ENCODE measurements at regions not wholly inside any gene's neighbourhood (a gene's known extent, or its start where the extent isn't known, plus 50 kb on each side); places are given as distances from the start of the nearest gene placed in this dataset.

- H3K4me3 Mint-ChIP-seq = no peak overlapping the region
- CTCF ChIA-PET = no interaction called here
- H3K9me3 Mint-ChIP-seq = no peaks in the 10 kb centered on the region
- H3K27ac Mint-ChIP-seq = no peak overlapping the region
- POLR2A ChIA-PET = no interaction called here
- no peaks in the 10 kb centered on the region for H3K36me3 Mint-ChIP-seq (ENCODE audit: low read depth)
- no peaks in the 10 kb centered on the region for H3K27me3 Mint-ChIP-seq
- no peak for DNase-seq
- no peaks in the 10 kb centered on the region for H3K4me1 Mint-ChIP-seq
Observed at GRCh38 chr20:52346797-52347196, 155.2 kb upstream of the ZFP64 start.

- Mint-ChIP-seq H3K27me3 (no peaks in the 10 kb centered on the region), H3K9me3 (no peaks in the 10 kb centered on the region), H3K27ac (no peak overlapping the region), H3K36me3 (ENCODE audit: low read depth) (no peaks in the 10 kb centered on the region), H3K4me3 (no peak overlapping the region), H3K4me1 (no peaks in the 10 kb centered on the region)
- ChIA-PET POLR2A (no interaction called here), CTCF (no interaction called here)
- no peak for DNase-seq
Observed at GRCh38 chr20:52342913-52343312, 151.3 kb upstream of the ZFP64 start.

- Mint-ChIP-seq H3K36me3 (ENCODE audit: low read depth) (no peaks in the 10 kb centered on the region), H3K27ac (no peak overlapping the region), H3K27me3 (no peaks in the 10 kb centered on the region), H3K9me3 (peaks cover 3% of the 10 kb centered on the region), H3K4me1 (no peaks in the 10 kb centered on the region), H3K4me3 (no peak overlapping the region)
- POLR2A ChIA-PET = no interaction called here
- no peak for DNase-seq
- CTCF ChIA-PET = interaction anchor here (0.7 kb wide), 1 partner anchor 25 kb away, joined by 5 read pairs; no protein-coding TSS in a partner anchor
Observed at GRCh38 chr20:52340036-52340634, 148.6 kb upstream of the ZFP64 start.

- DNase-seq = no peak
- no peak overlapping the region for H3K27ac Mint-ChIP-seq
- ChIA-PET CTCF (no interaction called here), POLR2A (no interaction called here)
- H3K4me1 Mint-ChIP-seq = no peaks in the 10 kb centered on the region
- no peak overlapping the region for H3K4me3 Mint-ChIP-seq
- peaks cover 10% of the 10 kb centered on the region for H3K27me3 Mint-ChIP-seq
- H3K36me3 Mint-ChIP-seq (ENCODE audit: low read depth) = no peaks in the 10 kb centered on the region
- H3K9me3 Mint-ChIP-seq = peaks cover 12% of the 10 kb centered on the region
Observed at GRCh38 chr20:52332649-52333250, 141.2 kb upstream of the ZFP64 start.

- H3K4me1 Mint-ChIP-seq = no peaks in the 10 kb centered on the region
- ChIA-PET POLR2A (no interaction called here), CTCF (no interaction called here)
- H3K4me3 Mint-ChIP-seq = no peak overlapping the region
- DNase-seq = no peak
- H3K27me3 Mint-ChIP-seq = peaks cover 10% of the 10 kb centered on the region
- H3K36me3 Mint-ChIP-seq (ENCODE audit: low read depth) = no peaks in the 10 kb centered on the region
- H3K9me3 Mint-ChIP-seq = peaks cover 12% of the 10 kb centered on the region
- no peak overlapping the region for H3K27ac Mint-ChIP-seq
Observed at GRCh38 chr20:52332230-52332629, 140.7 kb upstream of the ZFP64 start.

GRCh38 chr20:52331655-52332054, 140.1 kb upstream of the ZFP64 start:
- H3K36me3 Mint-ChIP-seq (ENCODE audit: low read depth) = no peaks in the 10 kb centered on the region
- POLR2A ChIA-PET = no interaction called here
- CTCF ChIA-PET = no interaction called here
- no peak overlapping the region for H3K4me3 Mint-ChIP-seq
- H3K27ac Mint-ChIP-seq = no peak overlapping the region
- peaks cover 12% of the 10 kb centered on the region for H3K9me3 Mint-ChIP-seq
- no peaks in the 10 kb centered on the region for H3K4me1 Mint-ChIP-seq
- H3K27me3 Mint-ChIP-seq = peaks cover 10% of the 10 kb centered on the region
- DNase-seq = no peak

GRCh38 chr20:52321396-52321795, 129.8 kb upstream of the ZFP64 start:
- no peak for DNase-seq
- Mint-ChIP-seq H3K27me3 (no peaks in the 10 kb centered on the region), H3K9me3 (peaks cover 3% of the 10 kb centered on the region), H3K4me3 (no peak overlapping the region), H3K27ac (no peak overlapping the region), H3K36me3 (ENCODE audit: low read depth) (no peaks in the 10 kb centered on the region), H3K4me1 (peaks cover 2% of the 10 kb centered on the region)
- ChIA-PET CTCF (interaction anchor here (0.8 to 1.2 kb wide), 2 partner anchors 9 to 61 kb away, joined by 4 to 5 read pairs; no protein-coding TSS in a partner anchor), POLR2A (no interaction called here)

- Mint-ChIP-seq H3K27ac (no peak overlapping the region), H3K36me3 (ENCODE audit: low read depth) (no peaks in the 10 kb centered on the region), H3K9me3 (peaks cover 3% of the 10 kb centered on the region), H3K4me1 (peaks cover 4% of the 10 kb centered on the region), H3K27me3 (no peaks in the 10 kb centered on the region), H3K4me3 (no peak overlapping the region)
- CTCF ChIA-PET = no interaction called here
- no peak for DNase-seq
- POLR2A ChIA-PET = no interaction called here
Observed at GRCh38 chr20:52318651-52319050, 127.1 kb upstream of the ZFP64 start.

- Mint-ChIP-seq H3K36me3 (ENCODE audit: low read depth) (no peaks in the 10 kb centered on the region), H3K4me3 (no peak overlapping the region), H3K9me3 (no peaks in the 10 kb centered on the region), H3K27me3 (no peaks in the 10 kb centered on the region), H3K4me1 (peaks cover 14% of the 10 kb centered on the region), H3K27ac (no peak overlapping the region)
- no peak for DNase-seq
- POLR2A ChIA-PET = no interaction called here
- CTCF ChIA-PET = no interaction called here
Observed at GRCh38 chr20:52313341-52313963, 121.9 kb upstream of the ZFP64 start.

- peaks cover 18% of the 10 kb centered on the region for H3K4me1 Mint-ChIP-seq
- DNase-seq = peak; percentile 69
- no peaks in the 10 kb centered on the region for H3K36me3 Mint-ChIP-seq (ENCODE audit: low read depth)
- H3K4me3 Mint-ChIP-seq = no peak overlapping the region
- no peak overlapping the region for H3K27ac Mint-ChIP-seq
- H3K27me3 Mint-ChIP-seq = no peaks in the 10 kb centered on the region
- POLR2A ChIA-PET = interaction anchor here (0.5 kb wide), 1 partner anchor 558 kb away, joined by 8 read pairs; no protein-coding TSS in a partner anchor
- no peaks in the 10 kb centered on the region for H3K9me3 Mint-ChIP-seq
- CTCF ChIA-PET = interaction anchor here (0.5 to 1.8 kb wide), 7 partner anchors 9 to 132 kb away, joined by 3 to 6 read pairs (median 3); no protein-coding TSS in a partner anchor
Observed at GRCh38 chr20:52312132-52312729, 120.7 kb upstream of the ZFP64 start.

- H3K9me3 Mint-ChIP-seq = no peaks in the 10 kb centered on the region
Observed at GRCh38 chr20:52311209-52311794, 119.7 kb upstream of the ZFP64 start.

GRCh38 chr20:52309181-52309580, 117.6 kb upstream of the ZFP64 start:
- Mint-ChIP-seq H3K4me3 (no peak overlapping the region), H3K27me3 (no peaks in the 10 kb centered on the region), H3K9me3 (peaks cover 3% of the 10 kb centered on the region), H3K36me3 (ENCODE audit: low read depth) (no peaks in the 10 kb centered on the region), H3K4me1 (peaks cover 42% of the 10 kb centered on the region), H3K27ac (no peak overlapping the region)
- no peak for DNase-seq
- CTCF ChIA-PET = no interaction called here
- POLR2A ChIA-PET = no interaction called here

More at GRCh38 chr20:52311209-52311794, 119.7 kb upstream of the ZFP64 start:
- no peak for DNase-seq
- Mint-ChIP-seq H3K27me3 (no peaks in the 10 kb centered on the region), H3K27ac (no peak overlapping the region), H3K4me3 (no peak overlapping the region), H3K36me3 (ENCODE audit: low read depth) (no peaks in the 10 kb centered on the region), H3K4me1 (peaks cover 25% of the 10 kb centered on the region)
- POLR2A ChIA-PET = no interaction called here
- CTCF ChIA-PET = interaction anchor here (1.2 to 1.8 kb wide), 4 partner anchors 10 to 65 kb away, joined by 3 to 6 read pairs (median 4); no protein-coding TSS in a partner anchor

- peaks cover 3% of the 10 kb centered on the region for H3K9me3 Mint-ChIP-seq
- ChIA-PET CTCF (interaction anchor here (1.1 kb wide), 1 partner anchor 10 kb away, joined by 3 read pairs; no protein-coding TSS in a partner anchor), POLR2A (no interaction called here)
- no peak for DNase-seq
- H3K36me3 Mint-ChIP-seq (ENCODE audit: low read depth) = no peaks in the 10 kb centered on the region
- H3K27me3 Mint-ChIP-seq = no peaks in the 10 kb centered on the region
- no peak overlapping the region for H3K27ac Mint-ChIP-seq
- H3K4me3 Mint-ChIP-seq = no peak overlapping the region
- H3K4me1 Mint-ChIP-seq = peaks cover 34% of the 10 kb centered on the region
Observed at GRCh38 chr20:52306477-52306876, 114.9 kb upstream of the ZFP64 start.
